ENCODE measurements at regions not wholly inside any gene's neighbourhood (a gene's known extent, or its start where the extent isn't known, plus 50 kb on each side); places are given as distances from the start of the nearest gene placed in this dataset.

DNA sequence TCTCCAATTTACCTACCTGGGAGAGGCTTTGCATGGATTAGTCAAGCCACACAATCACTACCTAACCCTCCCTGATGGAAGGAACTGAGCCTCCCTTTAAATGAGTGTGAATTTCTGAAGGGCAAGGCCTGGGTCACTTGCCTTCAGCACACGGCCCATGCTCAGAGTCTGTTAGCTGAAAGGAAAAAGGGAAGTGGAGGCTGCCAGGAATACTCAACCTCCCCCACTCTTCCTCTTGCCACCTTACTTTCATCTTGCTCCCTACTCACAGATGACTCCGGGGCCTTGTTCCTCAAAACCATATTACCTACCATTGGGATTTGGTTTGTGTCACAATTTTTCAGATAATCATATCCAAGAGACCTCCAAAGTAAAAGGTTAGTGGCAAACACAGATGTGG lies 220.0 kb downstream of the ABHD5 start:
- Histone ChIP-seq H3K79me2 (ENCODE audit: insufficient read depth, low read length) (no peaks in the 10 kb centered on the region), H3K4me2 (ENCODE audit: low read depth, low read length, poor library complexity, severe bottlenecking) (no peak overlapping the region), H2AFZ (ENCODE audit: low read length) (no peak overlapping the region), H3K27me3 (ENCODE audit: insufficient read depth, low read length, poor library complexity, severe bottlenecking) (no peaks in the 10 kb centered on the region), H3K4me3 (ENCODE audit: low read length, poor library complexity, severe bottlenecking) (no peak overlapping the region), H3K9me3 (ENCODE audit: insufficient read depth, low read depth, low read length) (no peaks in the 10 kb centered on the region), H3K36me3 (ENCODE audit: insufficient read depth, low read length) (no peaks in the 10 kb centered on the region), H3F3A (ENCODE audit: low read depth) (no peaks in the 10 kb centered on the region), H3K9ac (ENCODE audit: low read depth, low read length, poor library complexity, severe bottlenecking) (no peak overlapping the region), H4K20me1 (ENCODE audit: insufficient read depth, low read length, poor library complexity, severe bottlenecking) (no peaks in the 10 kb centered on the region), H3K9me2 (replicated peaks; ENCODE audit: low read depth, low read length) (no peaks in the 10 kb centered on the region), H3K4me1 (ENCODE audit: insufficient read depth, low read length, poor library complexity, severe bottlenecking) (no peaks in the 10 kb centered on the region)
- TF ChIP-seq, protein P1, sequence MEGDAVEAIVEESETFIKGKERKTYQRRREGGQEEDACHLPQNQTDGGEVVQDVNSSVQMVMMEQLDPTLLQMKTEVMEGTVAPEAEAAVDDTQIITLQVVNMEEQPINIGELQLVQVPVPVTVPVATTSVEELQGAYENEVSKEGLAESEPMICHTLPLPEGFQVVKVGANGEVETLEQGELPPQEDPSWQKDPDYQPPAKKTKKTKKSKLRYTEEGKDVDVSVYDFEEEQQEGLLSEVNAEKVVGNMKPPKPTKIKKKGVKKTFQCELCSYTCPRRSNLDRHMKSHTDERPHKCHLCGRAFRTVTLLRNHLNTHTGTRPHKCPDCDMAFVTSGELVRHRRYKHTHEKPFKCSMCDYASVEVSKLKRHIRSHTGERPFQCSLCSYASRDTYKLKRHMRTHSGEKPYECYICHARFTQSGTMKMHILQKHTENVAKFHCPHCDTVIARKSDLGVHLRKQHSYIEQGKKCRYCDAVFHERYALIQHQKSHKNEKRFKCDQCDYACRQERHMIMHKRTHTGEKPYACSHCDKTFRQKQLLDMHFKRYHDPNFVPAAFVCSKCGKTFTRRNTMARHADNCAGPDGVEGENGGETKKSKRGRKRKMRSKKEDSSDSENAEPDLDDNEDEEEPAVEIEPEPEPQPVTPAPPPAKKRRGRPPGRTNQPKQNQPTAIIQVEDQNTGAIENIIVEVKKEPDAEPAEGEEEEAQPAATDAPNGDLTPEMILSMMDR (conservative IDR thresholded peaks at IDR 0.05; ENCODE audit: low read length) = no peak
- TF ChIP-seq EZH2phosphoT487 (IDR thresholded peaks at IDR 0.05; ENCODE audit: borderline replicate concordance) = no peak

DNA sequence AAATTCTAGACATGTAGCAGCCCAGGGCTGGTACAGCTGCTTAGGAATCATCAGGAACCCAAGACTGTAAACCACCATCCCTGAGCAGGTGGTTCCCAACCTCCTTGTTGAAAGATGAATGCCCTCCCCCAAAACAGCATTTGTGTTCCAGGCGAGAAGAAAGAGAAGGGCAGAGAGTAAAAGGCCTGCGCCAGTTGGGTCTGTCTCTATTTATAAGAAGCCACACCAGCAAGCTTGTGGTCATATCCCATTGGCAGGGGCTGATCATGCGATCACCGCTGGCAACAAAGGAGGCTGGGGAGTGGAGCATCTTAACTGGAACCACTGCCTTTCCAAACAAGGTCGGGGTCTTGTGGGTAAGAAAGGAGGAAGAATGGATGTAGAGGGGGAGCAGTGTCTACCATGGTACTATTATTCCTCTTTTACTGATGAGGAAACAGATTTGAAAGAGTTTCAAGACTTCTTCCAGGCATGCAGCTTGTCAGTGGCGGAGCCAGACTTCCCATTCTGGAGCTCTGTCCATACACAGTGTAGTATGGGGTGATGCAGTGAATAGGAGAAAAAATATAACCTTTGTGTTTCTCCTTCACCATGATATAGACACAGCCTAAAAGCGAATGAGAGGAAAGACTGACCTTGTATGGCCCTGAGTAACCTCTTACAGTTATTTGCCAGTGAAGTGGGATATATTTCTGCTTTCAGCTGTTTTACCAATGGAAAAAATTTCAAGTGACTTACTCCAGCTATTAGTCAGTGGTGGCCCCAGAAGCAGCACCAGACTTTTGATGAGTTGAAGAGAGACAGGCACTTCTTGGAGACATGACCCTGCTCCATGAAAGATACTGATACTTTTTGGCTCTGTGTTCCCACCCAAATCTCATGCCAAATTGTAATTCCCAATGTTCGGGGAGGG lies 222.6 kb downstream of the ABHD5 start:
- no peak for TF ChIP-seq EZH2phosphoT487 (IDR thresholded peaks at IDR 0.05; ENCODE audit: borderline replicate concordance)
- TF ChIP-seq, protein P1 (conservative IDR thresholded peaks at IDR 0.05; ENCODE audit: low read length) = no peak
- Histone ChIP-seq H3K27me3 (ENCODE audit: insufficient read depth, low read length, poor library complexity, severe bottlenecking) (peaks cover 9% of the 10 kb centered on the region), H3K4me1 (ENCODE audit: insufficient read depth, low read length, poor library complexity, severe bottlenecking) (no peaks in the 10 kb centered on the region), H3K4me2 (ENCODE audit: low read depth, low read length, poor library complexity, severe bottlenecking) (no peak overlapping the region), H3K4me3 (ENCODE audit: low read length, poor library complexity, severe bottlenecking) (no peak overlapping the region), H3K9me3 (ENCODE audit: insufficient read depth, low read depth, low read length) (no peaks in the 10 kb centered on the region), H3F3A (ENCODE audit: low read depth) (no peaks in the 10 kb centered on the region), H4K20me1 (ENCODE audit: insufficient read depth, low read length, poor library complexity, severe bottlenecking) (no peaks in the 10 kb centered on the region), H3K79me2 (ENCODE audit: insufficient read depth, low read length) (no peaks in the 10 kb centered on the region), H3K9ac (ENCODE audit: low read depth, low read length, poor library complexity, severe bottlenecking) (no peak overlapping the region), H3K36me3 (ENCODE audit: insufficient read depth, low read length) (no peaks in the 10 kb centered on the region), H2AFZ (ENCODE audit: low read length) (no peak overlapping the region), H3K9me2 (replicated peaks; ENCODE audit: low read depth, low read length) (no peaks in the 10 kb centered on the region)

DNA sequence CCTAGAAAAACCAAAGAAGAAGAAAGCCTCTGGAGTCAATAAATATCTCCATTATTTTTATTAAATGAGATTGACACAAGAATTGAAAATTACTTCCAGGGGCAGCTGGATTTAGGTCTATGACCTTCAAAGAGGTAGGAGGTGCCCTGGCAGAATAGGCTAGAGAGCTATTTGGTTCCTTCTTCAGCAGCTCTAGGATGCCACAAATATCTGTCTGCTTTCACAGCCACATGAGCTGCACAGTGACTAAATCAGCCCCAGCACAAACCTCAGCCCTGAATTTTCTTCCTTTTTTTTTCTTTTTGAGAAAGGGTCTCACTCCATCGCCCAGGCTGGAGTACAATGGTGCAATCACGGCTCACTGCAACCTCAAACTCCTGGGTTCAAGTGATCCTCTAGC lies 223.5 kb downstream of the ABHD5 start:
- H3K9me3 ChIP-seq (ENCODE audit: insufficient read depth, low read depth, low read length) = no peaks in the 10 kb centered on the region
- TF ChIP-seq EZH2phosphoT487 (IDR thresholded peaks at IDR 0.05; ENCODE audit: borderline replicate concordance) = no peak
- TF ChIP-seq, protein P1 (conservative IDR thresholded peaks at IDR 0.05; ENCODE audit: low read length) = no peak
- no peaks in the 10 kb centered on the region for H4K20me1 ChIP-seq (ENCODE audit: insufficient read depth, low read length, poor library complexity, severe bottlenecking)
- no peaks in the 10 kb centered on the region for H3K4me1 ChIP-seq (ENCODE audit: insufficient read depth, low read length, poor library complexity, severe bottlenecking)
- no peaks in the 10 kb centered on the region for H3K9me2 ChIP-seq (replicated peaks; ENCODE audit: low read depth, low read length)
- H3K79me2 ChIP-seq (ENCODE audit: insufficient read depth, low read length) = no peaks in the 10 kb centered on the region
- H3K9ac ChIP-seq (ENCODE audit: low read depth, low read length, poor library complexity, severe bottlenecking) = no peak overlapping the region
- no peak overlapping the region for H3K4me2 ChIP-seq (ENCODE audit: low read depth, low read length, poor library complexity, severe bottlenecking)
- peaks cover 9% of the 10 kb centered on the region for H3K27me3 ChIP-seq (ENCODE audit: insufficient read depth, low read length, poor library complexity, severe bottlenecking)
- H3F3A ChIP-seq (ENCODE audit: low read depth) = no peaks in the 10 kb centered on the region
- no peak overlapping the region for H2AFZ ChIP-seq (ENCODE audit: low read length)
- no peak overlapping the region for H3K4me3 ChIP-seq (ENCODE audit: low read length, poor library complexity, severe bottlenecking)
- no peaks in the 10 kb centered on the region for H3K36me3 ChIP-seq (ENCODE audit: insufficient read depth, low read length)

Measured in Loucy (cell line).